H9 (cell line): ENCODE measurements at regions not wholly inside any gene's neighbourhood (a gene's known extent, or its start where the extent isn't known, plus 50 kb on each side); places are given as distances from the start of the nearest gene placed in this dataset.

Experiments used
- DNase-seq: peaks from one replicate; pipeline ENCODE4 v3.0.0-alpha.2; 2017
- H2AFZ ChIP-seq: one replicate; pipeline ENCODE4 v1.6.1; 2013; ENCODE audit warnings: mild to moderate bottlenecking, low read length, control low read depth, moderate library complexity
- H2AK5ac ChIP-seq: 2 replicates; pipeline ENCODE4 v1.6.1; 2013; ENCODE audit warnings: low read length, control low read depth, mixed read lengths; ENCODE audit not compliant: insufficient read length
- H2BK120ac ChIP-seq: one replicate; pipeline ENCODE4 v1.6.1; 2013; ENCODE audit warnings: low read depth, mild to moderate bottlenecking, low read length, control low read depth, inconsistent platforms; ENCODE audit not compliant: poor library complexity, severe bottlenecking
- H2BK12ac ChIP-seq: 2 replicates; pipeline ENCODE4 v1.6.1; 2013; ENCODE audit warnings: low read length, control low read depth, mixed read lengths, low read depth; ENCODE audit not compliant: insufficient read length
- H2BK15ac ChIP-seq: 2 replicates; pipeline ENCODE4 v1.6.1; 2013; ENCODE audit warnings: low read depth, low read length, control low read depth
- H2BK20ac ChIP-seq: one replicate; pipeline ENCODE4 v1.6.1; 2013; ENCODE audit warnings: low read depth, mild to moderate bottlenecking, low read length, control low read depth, inconsistent platforms; ENCODE audit not compliant: poor library complexity, severe bottlenecking
- H2BK5ac ChIP-seq: 2 replicates; pipeline ENCODE4 v1.6.1; 2013; ENCODE audit warnings: low read length, control low read depth, mixed read lengths; ENCODE audit not compliant: insufficient read length
- H3K14ac ChIP-seq: 2 replicates; pipeline ENCODE4 v1.6.1; 2013; ENCODE audit warnings: low read length, control low read depth; ENCODE audit not compliant: insufficient read depth
- H3K18ac ChIP-seq: 2 replicates; pipeline ENCODE4 v1.6.1; 2013; ENCODE audit warnings: low read depth, mild to moderate bottlenecking, mixed read lengths, low read length, control low read depth; ENCODE audit not compliant: insufficient read length
- H3K23ac ChIP-seq: 2 replicates; pipeline ENCODE4 v1.6.1; 2013; ENCODE audit warnings: low read length, control low read depth, mixed read lengths, low read depth; ENCODE audit not compliant: insufficient read length
- H3K23me2 ChIP-seq: 2 replicates; pipeline ENCODE4 v1.6.1; 2013; ENCODE audit warnings: low read depth, mild to moderate bottlenecking, mixed read lengths, low read length, control low read depth; ENCODE audit not compliant: insufficient read length, poor library complexity, severe bottlenecking
- H3K27ac ChIP-seq: 2 replicates; pipeline ENCODE4 v1.5.1; 2013; ENCODE audit warnings: low read length, control low read depth, mixed read lengths, low read depth; ENCODE audit not compliant: insufficient read length
- H3K27me3 ChIP-seq: 2 replicates; pipeline ENCODE4 v1.6.1; 2013; ENCODE audit warnings: low read length, control low read depth, inconsistent platforms; ENCODE audit not compliant: insufficient read depth
- H3K4ac ChIP-seq: 2 replicates; pipeline ENCODE4 v1.6.1; 2013; ENCODE audit warnings: low read depth, mild to moderate bottlenecking, control low read depth, inconsistent platforms, low read length, moderate library complexity
- H3K4me1 ChIP-seq: 2 replicates; pipeline ENCODE4 v1.6.1; 2013; ENCODE audit warnings: low read length, control low read depth, inconsistent platforms; ENCODE audit not compliant: insufficient read depth
- H3K4me2 ChIP-seq: 2 replicates; pipeline ENCODE4 v1.6.1; 2013; ENCODE audit warnings: low read length, control low read depth, mixed read lengths; ENCODE audit not compliant: insufficient read length, insufficient read depth
- H3K56ac ChIP-seq: 2 replicates; pipeline ENCODE4 v1.6.1; 2013; ENCODE audit warnings: low read depth, mild to moderate bottlenecking, mixed read lengths, low read length, control low read depth; ENCODE audit not compliant: insufficient read length
- H3K79me1 ChIP-seq: 2 replicates; pipeline ENCODE4 v1.6.1; 2013; ENCODE audit warnings: low read depth, mild to moderate bottlenecking, moderate library complexity, low read length, control low read depth, inconsistent platforms; ENCODE audit not compliant: insufficient read depth, poor library complexity, severe bottlenecking
- H3K79me2 ChIP-seq: 2 replicates; pipeline ENCODE4 v1.6.1; 2013; ENCODE audit warnings: low read length, control low read depth, inconsistent platforms; ENCODE audit not compliant: insufficient read depth
- H3K9ac ChIP-seq: 2 replicates; pipeline ENCODE4 v1.6.1; 2013; ENCODE audit warnings: low read length, control low read depth, mixed read lengths; ENCODE audit not compliant: insufficient read length; ENCODE audit errors: extremely low read depth
- H3K9me3 ChIP-seq: one replicate; pipeline ENCODE4 v1.6.1; 2013; ENCODE audit warnings: low read depth, low read length, inconsistent platforms; ENCODE audit not compliant: control insufficient read depth
- H3T11ph ChIP-seq: one replicate; pipeline ENCODE4 v1.6.1; 2013; ENCODE audit warnings: mild to moderate bottlenecking, low read length, control low read depth, inconsistent platforms
- H4K20me1 ChIP-seq: one replicate; pipeline ENCODE4 v1.6.1; 2013; ENCODE audit not compliant: control insufficient read depth, insufficient read length, insufficient read depth
- H4K5ac ChIP-seq: 2 replicates; pipeline ENCODE4 v1.6.1; 2013; ENCODE audit warnings: low read depth, mild to moderate bottlenecking, mixed read lengths, low read length, control low read depth; ENCODE audit not compliant: insufficient read length
- H4K8ac ChIP-seq: replicated peaks from 2 replicates; pipeline ENCODE4 v1.6.1; 2013; ENCODE audit warnings: low read length, control low read depth, mixed read lengths, low read depth; ENCODE audit not compliant: insufficient read length
- H4K91ac ChIP-seq: 2 replicates; pipeline ENCODE4 v1.6.1; 2013; ENCODE audit warnings: low read depth, mild to moderate bottlenecking, moderate library complexity, mixed read lengths, low read length, control low read depth; ENCODE audit not compliant: insufficient read length
- H3K27ac Mint-ChIP-seq, 3 experiments: 2 replicates in 2 of 3; 3 replicates in 1 of 3; pipeline ENCODE4 v1.8.0; 2020 to 2021; ENCODE audit warnings: mixed read lengths in 3 of 3, mild to moderate bottlenecking in 1 of 3, moderate library complexity in 1 of 3
- H3K27me3 Mint-ChIP-seq: 2 replicates; pipeline ENCODE4 v1.8.0; 2021; ENCODE audit warnings: low read depth, mild to moderate bottlenecking, moderate library complexity, mixed read lengths
- H3K36me3 Mint-ChIP-seq, 3 experiments: 2 replicates in 2 of 3; 3 replicates in 1 of 3; pipeline ENCODE4 v1.8.0; 2020 to 2021; ENCODE audit warnings: low read depth in 3 of 3, mixed read lengths in 3 of 3; ENCODE audit not compliant: insufficient read depth in 1 of 3
- H3K4me1 Mint-ChIP-seq, 2 experiments: 2 replicates each; pipeline ENCODE4 v1.8.0; 2020; ENCODE audit warnings: mixed read lengths in 2 of 2
- H3K4me3 Mint-ChIP-seq, 2 experiments: 2 replicates in 1 of 2; 3 replicates in 1 of 2; pipeline ENCODE4 v1.8.0; 2020 to 2021; ENCODE audit warnings: mild to moderate bottlenecking in 2 of 2, mixed read lengths in 2 of 2, moderate library complexity in 1 of 2
- H3K9me3 Mint-ChIP-seq, 2 experiments: 2 replicates in 1 of 2; 3 replicates in 1 of 2; pipeline ENCODE4 v1.8.0; 2020; ENCODE audit warnings: mild to moderate bottlenecking in 2 of 2, mixed read lengths in 2 of 2, moderate library complexity in 1 of 2
- CTCF ChIP-seq: fragments of 200-600 bp; sonication (generic); conservative IDR thresholded peaks from 3 replicates; pipeline ENCODE4 v1.8.0; 2021; ENCODE audit warnings: antibody characterized with exemption, mild to moderate bottlenecking
- WGBS: extraction: QIAGEN DNeasy Blood & Tissue Kit; methylation state at CpG from one replicate; pipeline ENCODE4 v1.1.7; 2013; ENCODE audit warnings: missing lambda C conversion rate, low lambda C conversion rate, mixed read lengths; ENCODE audit not compliant: insufficient read length; ENCODE audit errors: extremely low coverage; 5-methylcytosine and 5-hydroxymethylcytosine counted together

DNA sequence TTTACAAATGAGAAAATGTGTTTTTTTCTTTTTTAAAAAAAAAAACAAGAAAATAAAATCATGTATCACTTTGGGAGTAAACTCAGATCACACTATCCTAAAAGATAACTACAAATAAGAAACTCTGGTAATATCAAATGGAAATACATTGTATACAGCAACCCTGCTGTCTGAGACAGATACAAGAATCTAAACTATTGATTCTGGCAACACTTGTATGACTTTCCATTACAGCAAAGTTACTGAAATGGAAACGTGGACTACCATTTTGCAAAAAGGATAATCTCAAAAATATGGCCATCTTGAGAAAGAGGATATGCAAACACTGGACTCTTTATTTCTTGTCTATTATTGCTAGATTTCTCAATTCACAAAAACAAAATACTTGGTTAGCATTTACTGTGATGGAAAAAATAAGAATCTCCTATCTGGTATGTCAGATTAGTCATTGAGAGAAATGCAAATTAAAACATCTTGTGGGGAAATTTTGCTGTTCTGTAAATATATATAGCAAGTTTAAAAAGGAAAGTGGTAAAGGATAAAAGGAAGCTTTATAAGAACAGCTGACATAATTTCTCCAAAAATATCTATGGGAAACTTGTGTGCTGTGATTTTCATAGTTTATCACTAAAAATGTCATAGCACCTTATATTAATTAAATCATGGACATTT lies 112.9 kb upstream of the FER start:
- H3K18ac ChIP-seq, result no peak overlapping the region
- no peak overlapping the region for H3T11ph ChIP-seq
- H3K23ac ChIP-seq, result no peak overlapping the region
- H2AK5ac ChIP-seq, result no peak overlapping the region
- no peaks in the 10 kb centered on the region for H3K9me3 ChIP-seq
- Mint-ChIP-seq H3K4me3 (no peak overlapping the region), H3K36me3 (no peaks in the 10 kb centered on the region; a peak in 2 of 7 replicates), H3K27ac (no peak overlapping the region), H3K4me1 (peaks cover 25 to 28% of the 10 kb centered on the region in 2 experiments), H3K27me3 (peaks cover 1% of the 10 kb centered on the region; the same call in 1 of the 2 replicates), H3K9me3 (no peaks in the 10 kb centered on the region)
- no peaks in the 10 kb centered on the region for H4K20me1 ChIP-seq
- H3K56ac ChIP-seq, result no peak overlapping the region
- H2BK12ac ChIP-seq, result no peak overlapping the region
- H3K4ac ChIP-seq, result no peak overlapping the region
- no peaks in the 10 kb centered on the region for H3K79me1 ChIP-seq
- no peak overlapping the region for H2BK120ac ChIP-seq
- H4K5ac ChIP-seq, result no peak overlapping the region
- no peak for TF ChIP-seq CTCF
- no peak overlapping the region for H3K27ac ChIP-seq
- no peaks in the 10 kb centered on the region for H3K27me3 ChIP-seq
- H2AFZ ChIP-seq, result no peak overlapping the region
- H3K23me2 ChIP-seq, result no peaks in the 10 kb centered on the region
- peaks cover 4% of the 10 kb centered on the region for H3K4me1 ChIP-seq
- H2BK15ac ChIP-seq, result no peak overlapping the region
- H3K14ac ChIP-seq, result no peak overlapping the region
- no peak overlapping the region for H2BK5ac ChIP-seq
- H3K4me2 ChIP-seq, result no peak overlapping the region
- no peak overlapping the region for H4K91ac ChIP-seq
- no peak overlapping the region for H3K9ac ChIP-seq
- H3K79me2 ChIP-seq, result no peaks in the 10 kb centered on the region
- H4K8ac ChIP-seq, result no peak overlapping the region
- DNase-seq, result no peak
- no CpG with 5 or more reads among the region's 1 CpG for WGBS
- H2BK20ac ChIP-seq, result no peak overlapping the region
